GM12878 (cell line): ENCODE measurements at regions not wholly inside any gene's neighbourhood (a gene's known extent, or its start where the extent isn't known, plus 50 kb on each side); places are given as distances from the start of the nearest gene placed in this dataset.

ENCODE experiments used
- BHLHE40 ChIP-seq, 2 experiments: fragments of 450-650 bp in 1 of 2; IDR thresholded peaks; 2 replicates each; pipeline ENCODE4 v1.6.1; 2011 to 2017; ENCODE audit warnings: low read depth in 2 of 2, borderline replicate concordance in 1 of 2, improper control_type of control experiment in 1 of 2, low read length in 1 of 2, mild to moderate bottlenecking in 1 of 2
- CREB1 ChIP-seq: IDR thresholded peaks from 2 replicates; pipeline ENCODE4 v1.6.1; 2012; ENCODE audit warnings: low read depth, mild to moderate bottlenecking, inconsistent platforms
- EP300 ChIP-seq, 2 experiments: fragments of 150-350 bp in 1 of 2; IDR thresholded peaks; 2 replicates each; pipeline ENCODE4 v1.6.1; 2011 to 2012; ENCODE audit warnings: low read depth in 2 of 2, low read length in 2 of 2, borderline replicate concordance in 1 of 2, improper control_type of control experiment in 1 of 2, inconsistent platforms in 1 of 2; ENCODE audit not compliant: control insufficient read depth in 1 of 2
- MXI1 ChIP-seq: fragments of 150-350 bp; IDR thresholded peaks from 2 replicates; pipeline ENCODE4 v1.6.1; 2011; ENCODE audit warnings: low read depth, mild to moderate bottlenecking, inconsistent platforms, low read length, improper control_type of control experiment
- POLR2A ChIP-seq: IDR thresholded peaks from 2 replicates; pipeline ENCODE4 v1.6.1; 2011; ENCODE audit warnings: low read depth, mild to moderate bottlenecking, low read length
- POLR2AphosphoS5 ChIP-seq: IDR thresholded peaks from 2 replicates; pipeline ENCODE4 v1.6.1; 2011; ENCODE audit warnings: mild to moderate bottlenecking, low read length, inconsistent platforms
- RELA ChIP-seq: fragments of 450-650 bp; IDR thresholded peaks from 2 replicates; pipeline ENCODE4 v1.8.0; 2014; ENCODE audit warnings: borderline replicate concordance; ENCODE audit not compliant: partially characterized antibody
- SIN3A ChIP-seq: IDR thresholded peaks from 2 replicates; pipeline ENCODE4 v1.6.1; 2012; ENCODE audit warnings: low read depth, low read length, improper control_type of control experiment
- SP1 ChIP-seq: IDR thresholded peaks from one replicate; pipeline ENCODE4 v1.6.1; 2011; ENCODE audit warnings: low read depth, low read length
- TBL1XR1 ChIP-seq: IDR thresholded peaks from 2 replicates; pipeline ENCODE4 v1.6.1; 2012; ENCODE audit warnings: low read depth, low read length, improper control_type of control experiment
- TF ChIP-seq, protein P1 (sequence below): fragments of 450-650 bp; IDR thresholded peaks from 2 replicates; pipeline ENCODE4 v1.6.1; 2018; ENCODE audit warnings: borderline replicate concordance, mild to moderate bottlenecking; ENCODE audit not compliant: partially characterized antibody
- TF ChIP-seq, protein P2 (sequence below): IDR thresholded peaks from 2 replicates; pipeline ENCODE4 v1.6.1; 2012; ENCODE audit warnings: low read depth, low read length, improper control_type of control experiment
- TF ChIP-seq, protein P3 (sequence below): IDR thresholded peaks from 2 replicates; pipeline ENCODE4 v1.6.1; 2012; ENCODE audit warnings: mild to moderate bottlenecking, low read depth, low read length
- TF ChIP-seq, protein P4 (sequence below), 3 experiments: IDR thresholded peaks in 2 of 3; conservative IDR thresholded peaks in 1 of 3; 2 replicates each; pipeline ENCODE4 v1.5.1; 2011; ENCODE audit warnings: low read depth in 3 of 3, low read length in 3 of 3, mild to moderate bottlenecking in 3 of 3, control low read depth in 2 of 3, moderate library complexity in 2 of 3, inconsistent platforms in 1 of 3, mixed read lengths in 1 of 3; ENCODE audit not compliant: control insufficient read depth in 2 of 3, insufficient read depth in 1 of 3; ENCODE audit errors: extremely low read depth in 1 of 3

DNA sequence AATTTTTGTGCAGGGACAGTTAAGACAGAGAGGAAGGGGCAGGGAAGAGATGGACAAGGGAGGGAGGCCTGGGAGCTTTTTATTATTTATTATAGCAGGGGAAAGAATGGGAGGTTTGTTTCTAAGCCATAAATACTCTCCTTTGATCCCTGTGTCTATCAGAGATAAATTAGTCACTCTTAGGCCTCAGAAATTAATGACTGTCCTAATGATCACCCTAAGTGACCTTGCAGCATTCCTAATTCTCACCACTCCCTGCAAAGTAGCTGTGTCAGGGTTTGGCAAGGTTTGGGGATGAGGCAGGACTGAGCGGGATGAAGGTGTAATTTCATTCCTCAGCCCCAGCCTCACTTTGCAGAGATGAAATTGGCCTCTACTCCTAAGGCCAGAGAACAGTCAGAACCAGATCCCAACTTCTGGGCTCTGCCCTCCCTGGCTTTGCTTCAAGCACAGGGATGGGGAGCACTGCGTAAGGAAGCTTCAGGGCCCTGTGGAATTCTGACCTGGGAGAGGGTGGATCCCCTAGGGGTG, 95.0 kb downstream of the TMEM17 start:
- TF ChIP-seq TBL1XR1 (no peak), CREB1 (no peak), SP1 (no peak), RELA (no peak), POLR2AphosphoS5 (no peak), MXI1 (no peak), EP300 (IDR thresholded peaks at IDR 0.05; ENCODE audit: borderline replicate concordance in 1 of 2, control insufficient read depth in 1 of 2, low read depth in 2 of 2, low read length in 2 of 2) (no peak), SIN3A (no peak), BHLHE40 (IDR thresholded peaks at IDR 0.05; ENCODE audit: borderline replicate concordance in 1 of 2, low read depth in 2 of 2, low read length in 1 of 2) (no peak), POLR2A (no peak)
- TF ChIP-seq, protein P1, sequence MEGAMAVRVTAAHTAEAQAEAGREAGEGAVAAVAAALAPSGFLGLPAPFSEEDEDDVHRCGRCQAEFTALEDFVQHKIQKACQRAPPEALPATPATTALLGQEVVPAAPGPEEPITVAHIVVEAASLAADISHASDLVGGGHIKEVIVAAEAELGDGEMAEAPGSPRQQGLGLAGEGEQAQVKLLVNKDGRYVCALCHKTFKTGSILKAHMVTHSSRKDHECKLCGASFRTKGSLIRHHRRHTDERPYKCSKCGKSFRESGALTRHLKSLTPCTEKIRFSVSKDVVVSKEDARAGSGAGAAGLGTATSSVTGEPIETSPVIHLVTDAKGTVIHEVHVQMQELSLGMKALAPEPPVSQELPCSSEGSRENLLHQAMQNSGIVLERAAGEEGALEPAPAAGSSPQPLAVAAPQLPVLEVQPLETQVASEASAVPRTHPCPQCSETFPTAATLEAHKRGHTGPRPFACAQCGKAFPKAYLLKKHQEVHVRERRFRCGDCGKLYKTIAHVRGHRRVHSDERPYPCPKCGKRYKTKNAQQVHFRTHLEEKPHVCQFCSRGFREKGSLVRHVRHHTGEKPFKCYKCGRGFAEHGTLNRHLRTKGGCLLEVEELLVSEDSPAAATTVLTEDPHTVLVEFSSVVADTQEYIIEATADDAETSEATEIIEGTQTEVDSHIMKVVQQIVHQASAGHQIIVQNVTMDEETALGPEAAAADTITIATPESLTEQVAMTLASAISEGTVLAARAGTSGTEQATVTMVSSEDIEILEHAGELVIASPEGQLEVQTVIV = no peak
- TF ChIP-seq, protein P2, sequence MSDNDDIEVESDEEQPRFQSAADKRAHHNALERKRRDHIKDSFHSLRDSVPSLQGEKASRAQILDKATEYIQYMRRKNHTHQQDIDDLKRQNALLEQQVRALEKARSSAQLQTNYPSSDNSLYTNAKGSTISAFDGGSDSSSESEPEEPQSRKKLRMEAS = no peak
- TF ChIP-seq, protein P3, sequence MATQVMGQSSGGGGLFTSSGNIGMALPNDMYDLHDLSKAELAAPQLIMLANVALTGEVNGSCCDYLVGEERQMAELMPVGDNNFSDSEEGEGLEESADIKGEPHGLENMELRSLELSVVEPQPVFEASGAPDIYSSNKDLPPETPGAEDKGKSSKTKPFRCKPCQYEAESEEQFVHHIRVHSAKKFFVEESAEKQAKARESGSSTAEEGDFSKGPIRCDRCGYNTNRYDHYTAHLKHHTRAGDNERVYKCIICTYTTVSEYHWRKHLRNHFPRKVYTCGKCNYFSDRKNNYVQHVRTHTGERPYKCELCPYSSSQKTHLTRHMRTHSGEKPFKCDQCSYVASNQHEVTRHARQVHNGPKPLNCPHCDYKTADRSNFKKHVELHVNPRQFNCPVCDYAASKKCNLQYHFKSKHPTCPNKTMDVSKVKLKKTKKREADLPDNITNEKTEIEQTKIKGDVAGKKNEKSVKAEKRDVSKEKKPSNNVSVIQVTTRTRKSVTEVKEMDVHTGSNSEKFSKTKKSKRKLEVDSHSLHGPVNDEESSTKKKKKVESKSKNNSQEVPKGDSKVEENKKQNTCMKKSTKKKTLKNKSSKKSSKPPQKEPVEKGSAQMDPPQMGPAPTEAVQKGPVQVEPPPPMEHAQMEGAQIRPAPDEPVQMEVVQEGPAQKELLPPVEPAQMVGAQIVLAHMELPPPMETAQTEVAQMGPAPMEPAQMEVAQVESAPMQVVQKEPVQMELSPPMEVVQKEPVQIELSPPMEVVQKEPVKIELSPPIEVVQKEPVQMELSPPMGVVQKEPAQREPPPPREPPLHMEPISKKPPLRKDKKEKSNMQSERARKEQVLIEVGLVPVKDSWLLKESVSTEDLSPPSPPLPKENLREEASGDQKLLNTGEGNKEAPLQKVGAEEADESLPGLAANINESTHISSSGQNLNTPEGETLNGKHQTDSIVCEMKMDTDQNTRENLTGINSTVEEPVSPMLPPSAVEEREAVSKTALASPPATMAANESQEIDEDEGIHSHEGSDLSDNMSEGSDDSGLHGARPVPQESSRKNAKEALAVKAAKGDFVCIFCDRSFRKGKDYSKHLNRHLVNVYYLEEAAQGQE = no peak
- TF ChIP-seq, protein P4, sequence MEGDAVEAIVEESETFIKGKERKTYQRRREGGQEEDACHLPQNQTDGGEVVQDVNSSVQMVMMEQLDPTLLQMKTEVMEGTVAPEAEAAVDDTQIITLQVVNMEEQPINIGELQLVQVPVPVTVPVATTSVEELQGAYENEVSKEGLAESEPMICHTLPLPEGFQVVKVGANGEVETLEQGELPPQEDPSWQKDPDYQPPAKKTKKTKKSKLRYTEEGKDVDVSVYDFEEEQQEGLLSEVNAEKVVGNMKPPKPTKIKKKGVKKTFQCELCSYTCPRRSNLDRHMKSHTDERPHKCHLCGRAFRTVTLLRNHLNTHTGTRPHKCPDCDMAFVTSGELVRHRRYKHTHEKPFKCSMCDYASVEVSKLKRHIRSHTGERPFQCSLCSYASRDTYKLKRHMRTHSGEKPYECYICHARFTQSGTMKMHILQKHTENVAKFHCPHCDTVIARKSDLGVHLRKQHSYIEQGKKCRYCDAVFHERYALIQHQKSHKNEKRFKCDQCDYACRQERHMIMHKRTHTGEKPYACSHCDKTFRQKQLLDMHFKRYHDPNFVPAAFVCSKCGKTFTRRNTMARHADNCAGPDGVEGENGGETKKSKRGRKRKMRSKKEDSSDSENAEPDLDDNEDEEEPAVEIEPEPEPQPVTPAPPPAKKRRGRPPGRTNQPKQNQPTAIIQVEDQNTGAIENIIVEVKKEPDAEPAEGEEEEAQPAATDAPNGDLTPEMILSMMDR (IDR thresholded peaks at IDR 0.05 in 2 of 3, conservative IDR thresholded peaks at IDR 0.05 in 1 of 3; ENCODE audit: control insufficient read depth in 2 of 3, extremely low read depth in 1 of 3, insufficient read depth in 1 of 3, low read depth in 3 of 3, low read length in 3 of 3) = no peak
